Mesenteric fat pad (tissue), 1 donor: ENCODE measurements at regions not wholly inside any gene's neighbourhood (a gene's known extent, or its start where the extent isn't known, plus 50 kb on each side); places are given as distances from the start of the nearest gene placed in this dataset.
"Not testable (repeated sequence)": the region's sequence is repeated elsewhere in the genome, so short reads cannot be mapped to it uniquely, and the experiment has no call there.

Source experiments
- DNase-seq: peaks from one replicate; pipeline ENCODE4 v3.0.0-alpha.2; 2020; ENCODE audit warnings: low spot score
- donor health status: DM: yes; HTN: yes; CAD: no.

DNA sequence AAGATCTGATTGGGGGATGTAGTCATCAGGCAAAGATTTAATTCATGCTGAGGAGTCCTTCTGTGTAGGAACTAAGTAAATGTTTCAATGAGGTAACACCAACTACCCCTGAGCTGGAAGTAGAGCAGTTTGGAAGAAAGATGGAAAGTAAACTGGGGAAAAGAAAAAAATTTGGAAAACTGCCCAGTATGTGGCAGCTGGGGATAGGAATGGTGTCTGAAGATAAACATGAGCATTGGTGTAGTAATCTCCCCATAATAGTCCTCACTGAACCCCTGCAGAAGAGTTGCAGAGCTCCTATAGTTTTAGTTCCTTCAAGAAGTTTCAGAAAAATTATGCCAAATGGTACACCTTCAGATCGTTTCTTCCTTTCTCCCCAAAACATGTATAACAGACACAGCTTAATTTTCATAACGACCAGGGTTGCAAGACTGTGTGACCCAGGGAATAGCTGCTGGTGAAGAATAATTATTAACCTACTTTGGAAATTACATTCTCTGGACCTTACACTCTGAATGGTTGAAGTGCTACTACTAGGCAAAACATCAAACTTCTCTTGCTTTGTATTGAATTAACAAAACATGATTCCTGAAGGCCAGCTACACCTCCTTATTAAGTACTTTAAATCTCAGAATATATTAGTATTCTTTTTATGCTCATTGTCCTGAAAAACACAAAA, 446.4 kb upstream of the NRG3 start:
- no peak for DNase-seq

DNA sequence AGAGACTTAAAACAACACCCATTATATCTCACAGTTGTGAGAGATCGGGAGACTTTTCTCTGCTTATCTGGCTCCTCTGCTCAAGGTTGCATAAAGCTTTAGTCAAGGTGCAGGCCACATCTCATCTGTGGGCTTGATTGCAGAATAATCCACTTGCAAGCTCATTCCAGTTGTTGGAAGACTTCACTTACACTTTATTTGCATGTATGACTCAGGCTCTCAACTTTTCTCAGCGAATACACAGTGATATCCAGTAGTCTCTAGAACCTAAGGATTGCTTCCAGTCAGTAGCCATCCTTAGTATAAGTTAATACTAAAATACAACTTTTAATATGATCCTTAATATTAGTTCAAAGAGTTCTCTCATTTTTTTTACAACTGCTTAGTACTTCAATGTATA, 435.5 kb upstream of the NRG3 start:
- no peak for DNase-seq

DNA sequence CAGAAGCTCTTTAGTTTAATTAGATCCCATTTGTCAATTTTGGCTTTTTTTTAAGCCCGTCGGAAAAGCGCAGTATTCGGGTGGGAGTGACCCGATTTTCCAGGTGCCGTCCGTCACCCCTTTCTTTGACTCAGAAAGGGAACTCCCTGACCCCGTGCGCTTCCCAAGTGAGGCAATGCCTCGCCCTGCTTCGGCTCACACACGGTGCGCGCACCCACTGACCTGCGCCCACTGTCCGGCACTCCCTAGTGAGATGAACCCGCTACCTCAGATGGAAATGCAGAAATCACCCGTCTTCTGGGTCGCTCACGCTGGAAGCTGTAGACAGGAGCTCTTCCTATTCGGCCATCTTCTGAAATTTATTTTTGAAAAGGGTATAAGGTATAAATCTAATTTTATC, 433.4 kb upstream of the NRG3 start:
- DNase-seq: not testable (repeated sequence)

DNA sequence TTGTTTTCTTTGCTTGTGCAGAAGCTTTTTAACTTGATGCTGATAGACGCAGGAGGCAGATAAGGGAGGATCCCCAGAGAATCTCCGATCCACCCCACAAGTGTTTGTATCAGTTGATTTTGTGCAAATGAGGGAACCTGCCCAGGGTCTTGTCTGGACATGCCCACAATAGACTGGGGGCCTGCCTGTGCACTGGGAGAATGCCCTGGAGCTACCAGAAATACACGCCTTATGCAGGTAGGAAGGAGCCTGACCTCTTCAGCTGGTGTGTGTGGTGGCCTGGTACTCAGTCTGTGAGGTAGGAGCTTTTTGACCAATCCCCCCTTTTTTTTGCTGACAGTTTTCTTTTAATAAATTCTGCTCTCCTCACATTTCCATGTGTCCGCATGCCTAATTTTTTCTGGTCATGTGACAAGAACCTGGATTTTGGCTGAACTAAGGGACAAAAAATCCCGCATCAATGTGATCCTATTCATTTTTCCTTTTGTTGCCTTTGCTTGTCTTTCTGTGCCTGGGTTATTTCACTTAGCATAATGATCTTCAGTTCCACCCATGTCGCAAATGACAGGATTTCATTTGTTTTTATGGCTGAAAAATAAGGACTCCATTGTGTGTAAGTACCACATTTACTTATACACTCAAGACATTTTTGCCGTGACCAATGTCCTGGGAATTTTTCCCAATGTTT, 430.6 kb upstream of the NRG3 start:
- no peak for DNase-seq

DNA sequence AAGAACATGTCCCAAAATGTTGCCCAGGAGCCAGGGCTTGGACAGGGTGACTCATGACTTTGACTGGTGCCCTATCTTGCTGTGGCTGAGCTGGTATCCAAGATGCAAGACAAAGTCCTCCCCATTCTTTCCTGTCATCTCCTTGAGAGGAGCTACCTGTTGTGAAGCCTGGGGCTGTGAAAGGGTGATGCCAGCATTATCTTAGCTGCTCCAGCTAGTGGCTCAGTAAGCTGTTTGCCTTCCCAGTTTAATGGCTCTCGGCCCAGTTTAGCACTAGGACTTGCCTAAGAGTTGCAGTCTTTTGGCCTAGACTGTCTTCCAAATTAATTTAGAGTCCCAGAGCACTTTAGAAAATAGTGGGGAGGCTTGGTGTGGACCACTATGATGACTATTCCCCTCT, 424.3 kb upstream of the NRG3 start:
- no peak for DNase-seq

DNA sequence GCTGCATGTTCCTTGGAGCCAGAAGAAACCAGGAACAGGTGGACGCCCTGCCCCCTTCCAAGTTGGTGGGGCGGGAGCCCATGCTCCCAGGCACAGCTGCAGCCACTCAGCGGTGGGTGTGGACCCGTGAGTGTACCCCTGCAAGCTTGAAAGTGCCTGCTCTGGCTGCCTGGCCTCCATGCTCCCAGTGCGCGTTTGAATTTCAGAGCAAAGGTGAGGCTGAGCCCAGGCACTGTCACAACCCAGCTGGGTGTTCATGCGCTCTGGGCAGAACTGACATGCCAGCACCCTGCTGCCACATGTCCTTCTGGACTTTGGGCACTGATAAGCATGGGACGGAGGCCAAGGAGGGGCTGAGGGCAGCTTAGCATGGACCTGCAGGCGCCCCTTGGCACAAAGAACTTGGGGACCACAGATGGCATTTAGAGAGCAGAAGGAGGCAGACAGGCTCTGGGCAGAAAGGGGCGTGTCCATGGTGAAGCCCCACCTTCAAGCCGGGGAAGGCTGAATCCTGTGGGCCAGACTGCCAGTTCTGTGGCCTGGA, 402.0 kb upstream of the NRG3 start:
- DNase-seq: no peak

DNA sequence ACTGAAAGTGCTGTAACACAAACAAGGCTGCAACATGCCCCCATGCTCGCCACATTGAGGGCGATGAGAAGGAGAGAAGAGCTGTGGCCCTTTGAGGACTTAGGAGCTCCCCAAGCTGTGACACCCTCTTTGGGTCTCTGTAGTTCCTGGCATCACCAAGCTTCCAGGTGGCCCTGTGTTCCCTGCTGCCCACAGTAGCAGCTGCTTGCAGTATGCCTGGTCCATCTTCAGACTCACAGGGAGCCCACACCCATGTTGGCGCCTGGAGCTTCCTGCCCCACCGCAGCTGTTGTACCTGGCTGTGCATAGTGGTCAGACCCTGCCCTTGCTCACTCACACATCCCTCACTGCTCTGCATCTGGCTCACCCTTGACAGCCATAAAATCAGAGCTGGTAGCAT, 401.2 kb upstream of the NRG3 start:
- no peak for DNase-seq

DNA sequence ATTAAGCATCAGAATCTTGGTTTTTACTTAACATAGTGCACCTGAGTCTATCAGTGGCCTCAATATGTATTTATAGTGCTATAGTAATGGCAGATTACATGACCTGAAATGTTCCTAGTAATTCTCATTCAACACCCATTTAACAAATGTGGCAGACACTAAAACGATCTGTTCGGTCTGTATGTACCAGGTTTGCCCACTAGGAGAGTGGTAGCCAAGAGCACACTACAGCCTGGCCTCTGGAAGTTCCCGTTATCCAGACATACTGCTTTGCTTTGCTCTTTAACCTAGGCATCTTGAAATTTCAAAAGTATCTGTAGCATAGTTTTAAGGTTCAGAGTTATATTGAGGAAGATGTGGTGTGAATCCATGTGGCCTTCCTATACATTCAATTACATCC, 395.7 kb upstream of the NRG3 start:
- no peak for DNase-seq

DNA sequence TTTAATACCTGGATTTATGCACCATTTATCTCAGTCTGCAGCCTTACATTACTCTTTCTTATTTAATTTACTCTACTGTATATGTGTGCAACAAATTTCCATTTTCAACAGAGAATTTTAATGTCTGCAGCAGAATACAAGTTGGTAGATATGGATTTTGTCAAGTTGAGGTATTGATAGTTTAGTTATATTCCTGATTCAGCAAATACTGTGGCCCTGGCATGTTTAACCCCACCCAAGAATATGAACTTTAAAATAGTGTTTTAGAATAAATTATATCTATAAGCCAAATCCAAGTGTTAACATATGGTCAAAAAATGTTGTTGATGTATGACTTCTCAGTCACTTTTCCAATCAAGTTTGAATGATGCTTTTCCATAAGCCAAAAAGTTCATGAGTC, 378.4 kb upstream of the NRG3 start:
- DNase-seq: no peak

DNA sequence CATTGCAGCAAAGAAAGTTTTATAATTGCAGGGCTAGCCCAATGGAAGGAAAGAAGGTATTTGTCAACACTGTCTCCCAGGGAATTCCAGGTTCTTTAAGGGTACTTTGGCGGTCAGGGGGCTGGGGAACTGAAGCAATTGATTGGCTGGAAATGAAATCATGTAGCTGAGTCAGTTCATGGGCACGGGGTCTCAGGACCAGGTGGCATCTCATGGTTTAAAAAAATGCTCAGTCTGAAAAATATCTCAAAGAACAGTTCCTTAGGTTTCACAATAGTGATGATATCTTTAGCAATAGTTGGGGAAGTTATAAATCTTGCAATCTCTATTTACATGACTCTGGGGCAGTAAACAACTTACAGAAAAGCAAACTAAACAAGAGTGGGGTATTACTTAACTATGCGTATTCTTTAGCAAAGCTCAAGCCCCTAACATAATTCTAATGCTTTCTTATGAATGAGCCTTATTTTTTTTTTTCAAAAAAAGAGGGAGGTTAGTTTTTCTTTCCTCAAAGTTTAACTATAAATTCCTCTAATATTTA, 376.9 kb upstream of the NRG3 start:
- DNase-seq: no peak

DNA sequence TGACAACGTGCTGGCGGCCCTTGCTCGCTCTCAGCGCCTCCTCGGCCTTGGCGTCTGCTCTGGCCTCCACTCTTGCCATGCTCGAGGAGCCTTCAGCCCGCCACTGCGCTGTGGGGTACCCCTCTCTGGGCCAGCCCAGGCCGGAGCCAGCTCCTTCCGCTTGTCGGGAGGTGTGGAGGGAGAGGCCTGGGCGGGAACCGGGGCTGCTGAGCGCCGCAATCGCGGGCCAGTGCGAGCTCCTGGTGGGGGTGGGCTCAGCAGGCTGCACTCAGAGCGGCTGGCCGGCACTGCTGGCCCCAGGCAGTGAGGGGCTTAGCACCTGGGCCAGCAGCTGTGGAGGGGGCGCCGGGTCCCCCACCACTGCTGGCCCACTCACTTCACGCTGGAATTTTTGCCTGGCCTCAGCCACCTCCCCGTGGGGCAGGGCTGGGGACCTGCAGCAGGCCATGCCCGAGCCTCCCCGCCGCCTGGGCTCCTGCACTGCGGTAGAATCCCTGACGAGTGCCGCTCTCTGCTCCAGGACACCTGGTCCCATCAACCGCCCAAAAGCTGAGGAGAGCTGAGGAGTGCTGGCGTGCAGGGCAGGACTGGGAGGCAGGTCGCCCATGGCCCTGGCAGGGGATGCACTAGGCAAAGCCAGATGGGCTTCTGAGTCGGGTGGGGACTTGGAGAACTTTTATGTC, 372.2 kb upstream of the NRG3 start:
- no peak for DNase-seq

DNA sequence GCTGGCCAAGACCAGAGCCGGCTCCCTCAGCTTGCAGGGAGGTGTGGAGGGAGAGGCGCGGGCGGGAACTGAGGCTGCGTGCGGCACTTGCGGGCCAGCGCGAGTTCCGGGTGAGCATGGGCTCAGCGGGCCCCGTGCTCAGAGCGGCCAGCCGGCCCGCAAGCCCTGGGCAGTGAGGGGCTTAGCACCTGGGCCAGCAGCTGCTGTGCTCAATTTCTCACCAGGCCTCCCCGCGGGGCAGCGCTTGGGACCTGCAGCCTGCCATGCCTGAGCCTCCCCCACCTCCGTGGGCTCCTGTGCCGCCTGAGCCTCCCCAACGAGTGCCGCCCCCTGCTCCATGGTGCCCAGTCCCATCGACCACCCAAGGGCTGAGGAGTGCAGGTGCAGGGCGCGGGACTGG, 369.2 kb upstream of the NRG3 start:
- not testable (repeated sequence) for DNase-seq

DNA sequence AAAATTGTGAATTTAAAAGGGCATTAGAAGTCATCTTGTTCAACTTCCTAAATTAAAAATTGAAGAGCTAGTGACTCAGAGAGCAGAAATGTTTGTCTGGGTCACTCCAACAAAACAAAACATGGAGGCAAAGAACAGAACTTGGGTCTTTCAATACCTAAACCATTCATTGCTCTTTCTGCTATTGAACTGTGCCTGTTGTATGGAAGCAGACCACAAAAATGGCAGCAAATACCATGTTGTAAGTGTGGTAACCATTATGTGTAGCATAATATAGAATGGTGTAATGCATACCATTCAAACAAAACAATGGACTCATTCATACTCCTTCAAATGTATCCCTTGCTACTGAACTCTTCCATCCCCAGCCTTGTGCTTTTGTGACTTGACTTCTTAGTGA, 360.2 kb upstream of the NRG3 start:
- no peak for DNase-seq

DNA sequence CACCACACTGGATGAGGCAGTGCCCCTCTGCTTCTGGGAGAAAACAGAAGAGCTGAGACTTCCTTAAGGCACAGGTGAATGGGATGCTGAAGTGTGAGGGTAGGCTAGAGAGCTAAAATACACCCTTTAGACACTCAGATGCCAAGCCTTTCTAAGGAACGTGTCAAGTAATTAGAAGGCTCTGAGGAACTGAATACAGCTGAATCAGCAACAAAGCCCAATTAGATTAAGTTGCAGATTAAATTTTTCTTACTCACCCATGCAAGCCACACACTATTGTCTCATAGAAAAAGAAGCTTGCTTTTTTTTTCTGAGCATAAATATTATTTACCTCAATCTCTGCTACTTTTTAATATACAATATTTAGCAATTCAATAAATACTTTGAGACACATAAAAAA, 354.3 kb upstream of the NRG3 start:
- DNase-seq: no peak

DNA sequence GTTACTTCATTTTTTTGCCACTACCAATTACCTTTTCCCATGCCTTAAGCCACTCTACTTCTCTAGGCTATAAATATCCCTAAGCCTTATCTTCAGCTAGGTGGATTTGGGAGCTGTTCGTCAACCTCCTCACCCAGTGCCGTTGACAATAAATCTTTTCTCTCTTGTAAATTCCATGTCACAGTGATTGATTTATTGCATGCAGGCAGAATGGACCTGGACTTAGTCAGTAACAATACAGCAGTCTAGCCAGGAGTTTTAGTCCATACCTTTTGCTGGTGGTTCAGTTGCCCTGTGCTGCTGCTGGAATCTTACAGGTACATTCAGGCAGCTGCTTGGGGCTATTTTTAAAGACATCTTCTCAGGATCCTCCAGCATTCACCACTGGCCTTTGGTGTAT, 350.5 kb upstream of the NRG3 start:
- no peak for DNase-seq

DNA sequence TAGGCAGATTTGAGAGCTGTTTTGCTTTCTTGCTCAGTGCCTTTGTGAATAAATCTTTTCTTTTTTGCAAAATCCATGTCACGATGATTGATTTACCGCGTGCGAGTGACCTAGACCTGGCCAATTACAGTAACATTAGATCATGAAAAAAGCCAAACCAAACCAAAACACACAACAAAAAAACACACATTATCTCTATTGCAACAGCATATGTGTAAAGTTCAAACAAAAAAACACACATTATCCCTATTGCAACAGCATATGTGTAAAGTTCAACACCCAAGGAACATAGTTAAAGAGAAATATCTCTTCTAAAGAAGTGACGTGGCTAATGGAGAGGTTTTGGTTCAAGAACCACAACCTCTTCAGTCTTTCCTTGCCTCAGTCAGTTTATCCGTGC, 342.6 kb upstream of the NRG3 start:
- DNase-seq: no peak

DNA sequence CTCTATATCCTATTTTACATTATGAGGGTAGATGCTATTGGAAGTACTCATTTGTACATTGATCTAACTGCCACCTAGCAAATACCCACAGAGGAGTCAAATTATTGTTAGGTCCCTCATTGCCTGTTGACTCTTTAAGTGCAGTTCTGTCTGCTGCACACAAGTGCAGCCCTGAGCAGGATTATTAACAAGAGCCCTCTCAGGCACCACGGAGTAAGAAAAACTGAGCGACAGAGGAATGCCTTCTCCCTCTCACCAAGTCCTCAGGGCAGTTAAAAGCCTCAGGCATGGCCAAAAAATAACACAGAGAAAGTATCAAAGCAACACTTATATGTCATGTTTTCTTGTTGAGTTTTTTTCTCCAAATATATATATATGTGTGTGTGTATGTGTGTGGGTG, 340.0 kb upstream of the NRG3 start:
- no peak for DNase-seq

DNA sequence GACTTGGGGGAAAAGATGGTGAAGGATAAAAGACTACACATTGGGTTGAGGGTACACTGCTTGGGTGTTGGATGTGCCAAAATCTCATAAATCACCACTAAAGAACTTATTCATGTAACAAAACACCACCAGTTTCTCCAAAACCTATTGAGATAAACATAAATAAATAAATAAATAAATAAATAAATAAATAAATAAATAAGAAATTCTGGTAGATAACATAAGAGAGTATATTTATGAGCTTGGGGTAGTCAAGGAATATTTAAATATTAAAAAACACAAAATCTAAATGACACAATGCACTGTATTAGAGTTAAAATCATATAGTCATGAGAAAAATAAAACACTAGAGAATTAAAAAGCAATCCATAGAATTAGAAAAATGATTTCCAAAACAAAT, 333.5 kb upstream of the NRG3 start:
- no peak for DNase-seq

DNA sequence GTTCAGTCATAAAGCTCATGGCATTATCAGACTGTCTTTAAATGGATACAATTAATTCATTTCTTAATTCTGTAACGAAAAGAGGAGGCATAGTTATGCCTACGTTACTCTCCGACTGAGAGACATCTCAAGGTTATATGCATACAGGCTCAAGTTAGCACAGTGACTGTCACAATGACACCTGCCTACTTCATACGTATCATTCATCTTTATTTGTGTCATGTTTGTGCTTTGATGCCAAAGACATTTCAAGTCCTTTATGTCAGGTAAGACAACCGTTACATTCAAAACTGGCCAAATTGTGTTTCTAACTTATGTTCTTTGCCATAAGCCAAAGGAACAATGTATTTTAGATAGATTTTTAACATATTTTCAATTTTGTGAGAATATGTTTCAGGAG, 328.8 kb upstream of the NRG3 start:
- no peak for DNase-seq

DNA sequence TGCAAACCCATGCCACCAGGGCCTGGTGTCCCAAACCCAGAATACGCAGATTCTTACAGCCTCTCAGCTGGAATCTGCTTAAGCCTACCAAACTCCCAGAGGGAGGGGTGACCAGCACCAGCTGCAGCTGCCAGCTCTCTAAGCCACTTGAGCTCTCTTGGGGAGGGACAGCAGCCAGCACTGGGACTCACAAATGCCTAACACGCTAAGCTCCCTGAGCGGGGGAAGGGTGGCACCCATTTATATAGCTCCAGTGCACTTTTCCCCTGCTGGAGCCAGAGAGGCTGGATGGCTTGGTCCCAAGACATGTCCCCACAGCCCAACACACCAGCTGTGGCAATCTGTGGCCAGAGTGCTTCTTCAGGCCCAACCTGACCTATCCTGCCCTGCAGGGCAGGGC, 326.8 kb upstream of the NRG3 start:
- DNase-seq: no peak

DNA sequence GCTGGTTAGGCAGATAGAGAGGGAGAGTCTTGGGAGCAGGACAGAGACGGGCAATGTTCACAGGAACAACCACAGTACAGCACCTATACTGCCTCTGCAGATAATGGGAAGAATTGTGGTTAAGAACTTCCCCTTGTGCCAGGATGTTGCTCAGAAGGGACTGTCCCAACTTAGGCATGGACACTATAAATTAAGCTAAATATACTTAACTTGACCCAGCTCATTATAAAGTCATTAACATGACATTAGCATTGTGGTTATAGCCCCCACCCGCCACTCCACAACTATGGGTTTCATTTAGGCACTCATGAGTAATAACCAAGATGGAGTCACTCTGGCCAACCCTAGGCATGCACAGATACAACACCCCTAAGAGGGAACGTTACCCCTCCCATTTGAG, 310.9 kb upstream of the NRG3 start:
- no peak for DNase-seq

DNA sequence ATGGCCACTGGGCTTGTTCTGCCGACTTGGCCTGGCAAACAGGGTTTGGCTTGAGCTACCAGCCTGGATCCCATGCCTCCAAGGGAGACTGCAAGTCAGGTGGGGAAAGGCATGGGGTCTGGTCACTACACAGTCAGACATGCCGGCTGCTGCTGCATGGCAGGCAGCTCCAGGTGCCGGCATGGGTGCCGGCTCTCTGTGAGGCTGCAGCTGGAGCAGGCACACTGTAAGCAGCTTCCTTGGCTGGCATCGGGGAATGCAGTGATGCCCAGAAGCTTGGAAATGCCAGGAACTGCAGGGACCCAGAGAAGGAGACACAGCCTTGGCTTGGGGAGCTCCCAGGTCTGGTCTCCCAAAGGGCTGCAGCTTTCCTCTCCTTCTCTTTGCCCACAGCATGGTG, 305.5 kb upstream of the NRG3 start:
- no peak for DNase-seq
